ENCODE measurements at regions not wholly inside any gene's neighbourhood (a gene's known extent, or its start where the extent isn't known, plus 50 kb on each side); places are given as distances from the start of the nearest gene placed in this dataset.

DNA sequence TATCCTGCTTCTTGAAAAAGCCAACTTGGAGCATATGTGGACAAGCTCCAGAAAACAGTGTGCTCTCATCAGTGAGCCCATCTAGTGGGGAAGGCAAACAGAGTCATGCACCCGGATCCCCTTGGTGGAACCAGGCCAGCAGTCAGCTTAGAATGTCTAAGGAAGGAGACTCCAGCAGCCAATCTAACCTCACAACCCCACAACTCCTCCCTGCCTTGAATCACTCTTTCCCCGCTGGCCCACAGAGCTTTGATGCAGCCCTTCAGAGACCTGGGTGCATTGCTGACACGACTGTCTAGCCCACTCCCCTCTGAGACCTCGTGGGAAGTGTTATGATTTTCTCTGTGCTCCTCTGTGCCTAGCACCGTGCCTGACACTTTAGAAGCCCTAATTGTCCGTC, 623.7 kb downstream of the BNC2 start:
- TF ChIP-seq, protein P1, sequence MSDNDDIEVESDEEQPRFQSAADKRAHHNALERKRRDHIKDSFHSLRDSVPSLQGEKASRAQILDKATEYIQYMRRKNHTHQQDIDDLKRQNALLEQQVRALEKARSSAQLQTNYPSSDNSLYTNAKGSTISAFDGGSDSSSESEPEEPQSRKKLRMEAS (IDR thresholded peaks at IDR 0.05): no peak
- TF ChIP-seq, protein P2, sequence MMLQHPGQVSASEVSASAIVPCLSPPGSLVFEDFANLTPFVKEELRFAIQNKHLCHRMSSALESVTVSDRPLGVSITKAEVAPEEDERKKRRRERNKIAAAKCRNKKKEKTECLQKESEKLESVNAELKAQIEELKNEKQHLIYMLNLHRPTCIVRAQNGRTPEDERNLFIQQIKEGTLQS (IDR thresholded peaks at IDR 0.05): no peak
- TF ChIP-seq, protein P3, sequence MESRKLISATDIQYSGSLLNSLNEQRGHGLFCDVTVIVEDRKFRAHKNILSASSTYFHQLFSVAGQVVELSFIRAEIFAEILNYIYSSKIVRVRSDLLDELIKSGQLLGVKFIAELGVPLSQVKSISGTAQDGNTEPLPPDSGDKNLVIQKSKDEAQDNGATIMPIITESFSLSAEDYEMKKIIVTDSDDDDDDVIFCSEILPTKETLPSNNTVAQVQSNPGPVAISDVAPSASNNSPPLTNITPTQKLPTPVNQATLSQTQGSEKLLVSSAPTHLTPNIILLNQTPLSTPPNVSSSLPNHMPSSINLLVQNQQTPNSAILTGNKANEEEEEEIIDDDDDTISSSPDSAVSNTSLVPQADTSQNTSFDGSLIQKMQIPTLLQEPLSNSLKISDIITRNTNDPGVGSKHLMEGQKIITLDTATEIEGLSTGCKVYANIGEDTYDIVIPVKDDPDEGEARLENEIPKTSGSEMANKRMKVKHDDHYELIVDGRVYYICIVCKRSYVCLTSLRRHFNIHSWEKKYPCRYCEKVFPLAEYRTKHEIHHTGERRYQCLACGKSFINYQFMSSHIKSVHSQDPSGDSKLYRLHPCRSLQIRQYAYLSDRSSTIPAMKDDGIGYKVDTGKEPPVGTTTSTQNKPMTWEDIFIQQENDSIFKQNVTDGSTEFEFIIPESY (IDR thresholded peaks at IDR 0.05): no peak
- TF ChIP-seq, protein P4, sequence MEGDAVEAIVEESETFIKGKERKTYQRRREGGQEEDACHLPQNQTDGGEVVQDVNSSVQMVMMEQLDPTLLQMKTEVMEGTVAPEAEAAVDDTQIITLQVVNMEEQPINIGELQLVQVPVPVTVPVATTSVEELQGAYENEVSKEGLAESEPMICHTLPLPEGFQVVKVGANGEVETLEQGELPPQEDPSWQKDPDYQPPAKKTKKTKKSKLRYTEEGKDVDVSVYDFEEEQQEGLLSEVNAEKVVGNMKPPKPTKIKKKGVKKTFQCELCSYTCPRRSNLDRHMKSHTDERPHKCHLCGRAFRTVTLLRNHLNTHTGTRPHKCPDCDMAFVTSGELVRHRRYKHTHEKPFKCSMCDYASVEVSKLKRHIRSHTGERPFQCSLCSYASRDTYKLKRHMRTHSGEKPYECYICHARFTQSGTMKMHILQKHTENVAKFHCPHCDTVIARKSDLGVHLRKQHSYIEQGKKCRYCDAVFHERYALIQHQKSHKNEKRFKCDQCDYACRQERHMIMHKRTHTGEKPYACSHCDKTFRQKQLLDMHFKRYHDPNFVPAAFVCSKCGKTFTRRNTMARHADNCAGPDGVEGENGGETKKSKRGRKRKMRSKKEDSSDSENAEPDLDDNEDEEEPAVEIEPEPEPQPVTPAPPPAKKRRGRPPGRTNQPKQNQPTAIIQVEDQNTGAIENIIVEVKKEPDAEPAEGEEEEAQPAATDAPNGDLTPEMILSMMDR (IDR thresholded peaks at IDR 0.05; ENCODE audit: low read depth, low read length, missing input control): no peak
- no peak for TF ChIP-seq TAF1 (conservative IDR thresholded peaks at IDR 0.05)
- TF ChIP-seq RAD21 (IDR thresholded peaks at IDR 0.05): no peak
- TF ChIP-seq JUND (IDR thresholded peaks at IDR 0.05): no peak

Measured in liver (tissue), 3 donors.